CD4-positive, alpha-beta T cell treated with Interleukin-6 for 4 hours (primary cell): ENCODE measurements at regions not wholly inside any gene's neighbourhood (a gene's known extent, or its start where the extent isn't known, plus 50 kb on each side); places are given as distances from the start of the nearest gene placed in this dataset.

Experiments
- DNase-seq: peaks from one replicate; pipeline ENCODE4 v3.0.0-alpha.2; 2020; ENCODE audit warnings: mixed read lengths

DNA sequence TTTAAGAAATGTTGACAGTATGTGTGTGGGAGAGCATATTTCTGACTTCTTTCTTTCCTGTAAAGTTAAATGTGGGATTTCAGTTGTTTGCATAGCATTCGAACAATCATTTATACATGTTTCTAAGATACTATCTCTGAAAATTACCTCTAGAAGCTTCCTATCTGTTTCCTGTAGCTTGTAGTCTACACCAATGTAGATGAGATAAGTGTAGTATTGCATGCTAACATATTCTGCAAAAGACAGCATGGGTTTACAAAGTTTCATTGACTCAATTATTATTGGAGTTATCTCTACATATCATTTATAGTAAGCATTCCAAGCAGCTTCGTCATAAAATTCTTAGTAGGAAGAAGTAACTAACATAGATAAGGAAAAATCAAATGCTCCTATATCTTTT lies 98.9 kb upstream of the DPYD start:
- DNase-seq = no peak

DNA sequence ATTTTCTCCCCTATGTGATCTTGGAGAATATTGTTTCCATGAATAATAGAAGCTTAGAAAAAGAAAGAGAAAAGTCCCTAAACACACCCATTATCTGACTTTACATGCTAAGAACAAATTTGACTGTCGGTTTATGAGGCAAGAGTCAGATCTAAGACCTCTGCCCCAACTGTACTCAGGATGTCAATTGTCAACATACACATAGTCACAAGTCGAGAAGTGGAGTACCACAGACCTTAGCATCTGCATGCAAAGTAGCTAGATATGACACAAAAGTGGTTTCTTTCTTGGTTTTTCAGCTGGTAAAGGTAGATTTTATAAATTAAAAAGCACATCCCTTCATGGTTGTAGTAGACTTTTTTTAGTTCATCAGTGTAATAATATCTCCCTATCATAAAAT lies 97.2 kb upstream of the DPYD start:
- DNase-seq = no peak

DNA sequence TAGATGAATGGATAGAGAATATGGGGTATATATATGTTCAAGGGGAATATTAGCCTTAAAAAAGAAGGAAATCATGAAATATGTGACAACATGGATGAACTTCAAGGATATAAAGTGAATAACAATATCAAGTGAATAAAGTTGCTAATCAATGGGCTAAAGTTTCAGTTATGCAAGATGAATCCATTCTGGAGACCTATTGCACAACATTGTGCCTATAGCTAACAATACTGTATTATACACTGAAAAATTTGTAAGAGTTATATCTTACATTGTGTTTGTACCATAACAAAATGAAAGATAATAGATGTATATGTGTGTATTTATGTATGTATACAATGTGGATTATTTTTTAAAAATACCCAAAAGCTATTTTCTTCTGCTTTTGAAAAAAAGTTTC lies 96.3 kb upstream of the DPYD start:
- DNase-seq = no peak

DNA sequence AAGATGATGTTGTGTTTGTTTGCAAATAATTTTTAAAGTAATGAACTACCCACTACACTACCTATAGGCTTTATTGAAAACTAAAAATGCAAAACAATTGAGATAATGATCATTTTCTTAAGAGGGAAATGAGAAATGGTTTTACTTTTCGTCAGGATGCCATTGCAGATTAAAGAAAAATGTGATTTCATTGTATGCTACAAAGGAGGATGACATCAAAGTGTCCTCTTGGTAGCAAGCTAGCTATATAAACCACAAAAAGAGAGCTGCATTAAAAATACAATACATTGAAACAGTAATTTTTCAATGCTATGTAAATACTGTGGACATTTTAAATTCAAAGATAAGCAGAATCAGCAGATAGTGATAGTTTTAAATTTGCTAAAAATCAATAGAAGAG lies 87.5 kb upstream of the DPYD start:
- no peak for DNase-seq

DNA sequence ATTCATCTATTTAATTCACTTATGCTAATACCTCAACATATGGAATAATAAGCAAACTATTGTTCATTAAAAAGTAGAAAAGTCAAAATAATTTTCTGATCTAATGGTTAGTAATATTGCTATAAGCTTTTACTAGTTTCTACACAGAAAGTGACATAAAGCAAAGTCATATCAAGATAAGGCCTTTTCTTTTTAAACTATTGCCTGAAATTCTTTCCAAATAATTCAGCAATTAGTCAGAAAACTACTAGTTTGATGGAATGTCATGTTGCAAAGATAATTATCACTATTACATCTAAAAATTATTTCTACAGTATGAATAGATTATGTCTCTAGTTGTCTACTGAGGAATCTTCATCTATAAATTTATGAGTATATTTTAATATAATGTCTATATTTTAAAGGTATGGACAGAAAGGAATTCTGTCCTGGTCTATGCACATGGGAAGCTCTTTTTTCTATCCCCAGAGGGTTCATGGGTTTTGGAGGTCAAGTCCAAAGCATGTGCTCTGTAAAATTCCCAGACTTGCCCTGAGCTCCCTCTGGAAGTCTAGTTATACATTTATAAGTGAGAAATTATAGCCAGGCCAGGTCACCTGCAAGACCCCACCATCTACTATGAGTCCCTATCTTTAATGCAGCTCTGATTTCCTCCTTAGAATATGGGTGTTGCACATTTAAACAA lies 84.6 kb upstream of the DPYD start:
- no peak for DNase-seq

DNA sequence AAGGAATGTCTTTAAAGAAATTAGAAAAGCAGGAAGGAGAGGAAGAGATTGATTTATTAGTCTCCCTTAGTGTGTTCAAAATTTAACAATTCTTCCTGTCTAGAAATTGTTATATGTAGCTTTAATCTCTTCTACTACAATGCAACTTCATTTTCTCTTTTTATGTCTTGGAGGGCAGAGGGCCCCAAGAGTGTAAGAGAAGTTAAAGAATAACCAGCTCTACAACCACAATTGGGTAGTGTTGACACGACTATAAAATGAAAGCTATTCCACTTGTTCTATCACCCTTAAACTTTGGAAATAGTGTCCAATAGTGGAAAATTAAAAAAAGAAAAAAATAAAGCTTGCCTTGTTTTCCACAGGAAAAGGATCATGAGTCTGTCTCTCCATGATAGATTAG lies 82.6 kb upstream of the DPYD start:
- no peak for DNase-seq

DNA sequence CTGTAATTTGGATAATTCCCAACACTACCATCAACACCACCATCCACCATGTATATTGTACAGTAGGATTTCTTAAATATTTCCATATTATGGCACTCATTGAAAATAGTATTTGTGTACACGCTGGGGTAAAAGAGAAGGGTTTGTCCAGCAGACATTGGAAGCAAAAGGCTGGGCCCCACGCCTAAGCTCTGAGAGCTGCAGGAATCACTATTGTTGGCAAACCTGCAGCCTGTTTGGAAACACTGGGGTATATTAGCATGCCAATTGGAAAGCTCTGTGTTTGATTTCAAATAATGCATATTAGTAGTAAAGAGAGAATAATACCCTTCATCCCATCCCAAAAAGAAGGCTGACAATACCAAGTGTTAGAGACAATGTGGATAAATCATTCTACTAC lies 81.5 kb upstream of the DPYD start:
- no peak for DNase-seq

DNA sequence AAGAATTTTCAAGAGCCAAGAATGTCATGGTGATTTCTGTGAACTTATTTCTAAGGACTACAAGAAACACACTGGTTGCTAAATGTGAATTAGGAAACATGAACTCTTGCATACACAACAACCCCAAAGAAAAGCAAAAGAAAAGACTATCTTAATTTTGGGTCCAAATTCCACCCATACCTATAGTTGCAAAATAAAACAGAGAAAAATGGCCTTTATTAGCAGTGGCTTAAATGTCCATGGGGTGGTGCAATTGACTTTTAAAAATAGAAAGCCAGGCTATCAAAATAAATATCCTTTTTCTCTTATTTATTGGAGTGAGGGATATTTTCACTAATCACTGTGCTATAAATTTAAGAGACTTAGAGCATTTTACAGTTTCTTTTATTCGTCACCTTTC lies 80.9 kb upstream of the DPYD start:
- no peak for DNase-seq

DNA sequence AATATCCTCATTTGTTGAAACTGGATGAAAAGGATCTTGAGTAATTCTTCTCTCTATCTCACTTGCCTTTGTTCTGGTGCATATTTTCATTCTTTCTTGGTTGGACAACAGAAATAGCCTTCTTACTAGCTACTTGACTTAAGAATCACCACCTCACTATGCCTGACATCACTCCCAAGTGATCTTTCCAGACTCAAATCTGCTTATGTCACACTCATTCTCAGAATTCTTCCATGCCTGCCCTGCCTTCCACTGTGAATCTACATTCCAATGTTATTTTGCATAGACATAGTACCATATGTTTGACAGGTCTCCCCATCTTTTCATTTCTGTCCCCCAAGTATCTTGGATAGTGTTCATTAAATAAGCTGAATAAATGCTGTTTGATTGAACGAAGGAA lies 78.5 kb upstream of the DPYD start:
- no peak for DNase-seq

DNA sequence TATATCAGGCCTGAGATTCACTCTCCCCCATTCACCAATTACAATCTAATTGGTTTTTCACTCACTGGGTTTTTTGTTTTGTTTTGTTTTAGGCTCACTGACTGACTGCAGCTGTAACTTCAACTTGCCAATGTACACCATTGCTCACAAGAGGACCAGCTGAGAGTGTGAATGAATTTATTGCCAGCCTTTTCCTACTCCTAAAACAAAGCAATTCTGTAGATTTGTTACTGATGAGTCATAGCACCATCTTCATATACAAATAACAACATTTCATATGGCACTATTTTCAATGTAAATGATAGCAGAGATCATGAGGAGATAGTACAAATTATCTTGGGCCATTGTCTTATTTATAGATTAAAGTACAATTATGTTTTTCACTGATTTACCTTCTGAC lies 76.0 kb upstream of the DPYD start:
- no peak for DNase-seq

DNA sequence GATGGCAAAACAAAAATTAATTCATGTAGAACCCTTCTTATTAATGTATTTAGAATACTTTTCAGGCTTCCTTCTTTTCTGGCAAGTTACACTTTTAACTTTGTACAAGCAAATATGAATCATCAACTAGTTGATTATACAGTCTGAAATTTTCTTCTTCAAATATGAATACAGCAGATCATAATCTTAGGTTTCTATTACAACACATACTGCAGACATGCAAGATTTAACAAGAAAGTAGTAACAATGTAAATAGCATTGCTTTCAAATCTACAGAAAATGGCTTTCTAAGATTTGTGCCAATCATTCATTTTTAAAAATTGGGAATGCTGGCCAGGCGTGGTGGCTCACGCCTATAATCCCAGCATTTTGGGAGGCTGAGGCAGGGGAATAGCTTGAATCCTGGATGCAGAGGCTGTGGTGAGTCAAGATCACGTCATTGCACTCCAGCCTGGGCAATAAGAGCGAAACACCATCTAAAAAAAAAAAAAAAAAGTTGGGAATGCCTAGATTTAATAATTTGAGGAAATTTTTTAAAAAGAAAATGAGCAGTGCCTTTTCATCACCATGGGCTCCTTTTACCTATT lies 68.4 kb upstream of the DPYD start:
- no peak for DNase-seq

DNA sequence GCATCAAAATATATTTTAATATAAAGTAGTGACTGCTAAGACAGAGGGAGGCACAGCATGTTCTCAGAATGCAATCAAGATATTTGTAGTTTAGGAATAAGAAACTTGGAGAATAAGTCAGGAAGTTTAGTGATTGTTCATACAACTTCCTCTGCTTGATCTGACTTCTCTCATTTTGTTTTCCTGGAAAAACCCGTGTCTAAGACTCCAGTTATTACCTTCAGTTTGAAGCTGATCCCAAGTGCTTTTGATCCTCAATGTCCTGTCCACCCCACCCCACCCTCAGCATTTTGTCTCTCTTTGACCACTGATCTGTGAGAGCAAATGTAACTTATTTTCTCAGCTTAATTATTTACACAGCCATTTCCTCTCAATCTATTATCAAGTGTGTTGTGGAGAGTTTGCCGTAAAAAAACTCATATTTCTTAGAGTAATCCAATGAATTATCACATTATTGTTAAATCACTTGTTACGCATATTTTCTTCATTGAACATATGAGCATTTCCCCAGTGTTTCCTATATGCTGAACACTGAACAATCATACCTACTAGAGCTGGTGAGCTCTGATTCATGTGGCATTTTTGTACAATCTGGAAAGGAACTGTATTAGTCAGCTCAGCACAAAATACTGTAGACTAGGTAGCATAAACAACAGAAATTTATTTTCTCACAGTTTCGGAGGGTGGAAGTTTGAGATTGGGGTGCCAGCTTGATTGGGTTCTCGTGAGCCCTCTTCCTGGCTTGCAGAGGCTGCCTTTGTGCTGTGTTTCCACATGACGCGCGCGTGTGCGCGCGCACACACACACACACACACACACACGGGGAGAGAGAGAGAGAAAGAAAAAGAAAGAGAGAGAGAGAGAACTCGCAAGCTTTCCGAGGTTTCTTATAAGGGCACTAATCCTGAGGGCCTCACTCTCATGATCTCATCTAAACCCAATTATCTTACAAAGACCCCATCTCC lies 65.5 kb upstream of the DPYD start:
- DNase-seq = no peak

DNA sequence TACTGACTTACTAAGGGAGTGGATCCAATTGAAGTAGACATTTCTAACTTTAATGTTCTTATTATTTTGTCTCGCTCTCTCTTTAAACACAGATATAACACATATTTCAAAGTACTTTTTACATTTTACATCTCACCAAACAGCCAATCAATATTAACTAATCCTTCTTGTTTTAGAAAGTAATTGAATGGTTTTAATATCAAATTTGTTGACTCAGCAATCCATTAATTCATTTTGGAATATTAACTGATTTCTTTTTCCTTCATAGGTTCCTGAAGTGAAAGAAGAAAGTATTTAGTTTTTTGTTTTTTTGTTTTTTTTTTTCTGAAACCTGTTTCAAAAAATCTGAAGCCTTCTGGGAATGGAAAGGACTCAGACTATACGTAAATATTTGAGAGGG lies 62.3 kb upstream of the DPYD start:
- no peak for DNase-seq

DNA sequence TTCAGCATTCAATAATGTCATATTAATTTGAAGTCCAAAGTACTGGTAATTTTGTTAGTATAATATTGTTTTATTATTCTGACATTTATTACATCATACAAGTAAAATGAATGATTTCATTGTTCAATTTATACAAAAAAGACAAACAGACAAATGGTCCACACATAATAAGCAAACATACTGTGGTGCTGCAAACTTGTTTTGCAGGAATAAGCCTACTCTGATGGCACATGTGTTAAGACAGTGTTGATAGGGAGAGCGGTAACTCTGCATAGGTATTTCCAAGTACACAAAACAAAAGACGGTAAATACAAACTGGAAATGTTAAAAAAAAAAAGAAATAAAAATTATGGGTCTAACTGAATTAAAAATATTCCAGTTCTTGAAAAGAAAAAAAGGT lies 59.7 kb upstream of the DPYD start:
- no peak for DNase-seq

DNA sequence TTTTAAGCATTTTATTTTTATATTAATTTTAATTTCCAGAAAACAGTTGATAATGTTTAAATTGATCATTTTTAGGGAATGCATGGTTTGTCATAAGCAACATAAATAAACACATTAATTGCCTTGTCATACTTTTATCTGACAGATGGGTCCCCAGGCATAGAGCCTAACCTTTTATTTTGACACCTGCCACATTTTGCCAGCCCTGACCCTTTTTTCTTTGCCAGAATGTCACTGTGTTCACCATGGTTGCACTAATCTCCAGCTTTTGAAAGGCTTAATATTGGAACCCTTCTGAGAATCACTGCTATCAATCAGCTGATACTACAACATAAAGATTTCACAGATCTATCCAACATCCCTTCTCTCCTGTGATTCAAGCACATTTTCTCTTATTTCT lies 56.0 kb upstream of the DPYD start:
- DNase-seq = no peak
